ENCODE measurements at regions not wholly inside any gene's neighbourhood (a gene's known extent, or its start where the extent isn't known, plus 50 kb on each side); places are given as distances from the start of the nearest gene placed in this dataset.

- Histone ChIP-seq H3K4me1 (no peaks in the 10 kb centered on the region), H3K27ac (no peak overlapping the region), H3K27me3 (no peaks in the 10 kb centered on the region), H3K9me3 (no peaks in the 10 kb centered on the region), H3K36me3 (no peaks in the 10 kb centered on the region), H3K4me3 (no peak overlapping the region)
- no peak for DNase-seq
- TF ChIP-seq CTCF (IDR thresholded peaks at IDR 0.05): no peak
- no peak for TF ChIP-seq EP300 (IDR thresholded peaks at IDR 0.05)
- intact Hi-C loops (cut with DNase I; ENCODE audit: low total_unique reads): no loop called here
Measured at GRCh38 chr11:41895081-41895480, 435.6 kb upstream of the LRRC4C start.

DNA sequence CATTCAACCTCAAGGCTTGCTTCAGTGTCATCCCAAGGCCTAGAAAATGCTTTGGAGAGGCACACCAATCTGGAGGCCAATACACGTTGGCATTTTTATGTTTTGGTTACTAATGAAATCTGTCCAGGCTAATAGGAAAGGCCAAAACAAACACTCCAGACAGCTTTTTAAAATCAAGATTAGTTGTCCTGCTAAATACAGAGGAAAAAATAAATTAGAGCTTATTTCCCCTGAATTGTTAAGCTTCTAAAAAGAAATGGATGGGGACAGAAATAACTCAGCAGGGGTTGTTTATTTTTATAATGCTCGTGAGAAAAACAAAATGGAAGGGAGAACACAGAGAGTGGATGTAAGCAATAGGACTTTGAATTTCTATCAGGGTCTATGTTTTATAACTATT, 438.5 kb upstream of the LRRC4C start:
- WGBS, 5 donors: 40 to 53% (median 48%) methylated on average over 2 of the region's 2 CpGs
- Histone ChIP-seq H3K27me3 (no peaks in the 10 kb centered on the region), H3K4me3 (no peak overlapping the region), H3K4me1 (no peaks in the 10 kb centered on the region), H3K9me3 (no peaks in the 10 kb centered on the region), H3K36me3 (no peaks in the 10 kb centered on the region), H3K27ac (no peak overlapping the region)
- no peak for DNase-seq
- intact Hi-C loops (cut with DNase I; ENCODE audit: low total_unique reads): no loop called here
- TF ChIP-seq CTCF (IDR thresholded peaks at IDR 0.05): no peak

GRCh38 chr11:41917900-41918299, 458.4 kb upstream of the LRRC4C start:
- 77 to 84% (median 80%) methylated on average over 1 to 5 of the region's 5 CpGs for WGBS, 5 donors
- H3K27me3 ChIP-seq: no peaks in the 10 kb centered on the region
- no peak overlapping the region for H3K4me3 ChIP-seq
- DNase-seq: no peak
- peaks cover 0 to 16% (median 7%) of the 10 kb centered on the region in 4 donors for H3K9me3 ChIP-seq
- no peaks in the 10 kb centered on the region for H3K4me1 ChIP-seq
- no peaks in the 10 kb centered on the region for H3K36me3 ChIP-seq
- intact Hi-C loops (cut with DNase I; ENCODE audit: low total_unique reads): no loop called here
- TF ChIP-seq CTCF (IDR thresholded peaks at IDR 0.05) (no peak), EP300 (IDR thresholded peaks at IDR 0.05) (no peak), POLR2A (IDR thresholded peaks at IDR 0.05) (no peak), POLR2AphosphoS5 (IDR thresholded peaks at IDR 0.05) (no peak)
- no peak overlapping the region for H3K27ac ChIP-seq

DNA sequence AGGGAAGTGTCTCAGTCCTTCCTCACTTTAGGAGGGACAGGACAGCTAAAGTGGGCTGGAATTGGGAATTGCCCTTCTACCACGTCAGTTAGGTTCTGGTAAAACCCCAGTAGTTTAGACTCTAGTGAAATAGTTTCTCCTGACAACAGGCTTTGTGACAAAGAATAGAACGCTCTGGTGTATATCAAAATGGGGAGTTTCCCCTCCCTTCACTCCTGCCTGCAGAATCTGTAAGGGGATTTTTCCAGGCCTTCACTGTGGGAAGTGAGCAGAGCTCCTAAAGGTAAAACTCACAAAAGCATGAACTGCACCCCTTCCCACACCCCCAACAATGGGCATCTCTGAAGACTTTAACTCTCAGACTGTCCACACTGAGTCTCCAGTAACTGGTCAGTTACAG, 460.9 kb upstream of the LRRC4C start:
- TF ChIP-seq EP300 (IDR thresholded peaks at IDR 0.05) (no peak), POLR2AphosphoS5 (IDR thresholded peaks at IDR 0.05) (no peak)
- H3K4me1 ChIP-seq: no peaks in the 10 kb centered on the region
- H3K4me3 ChIP-seq: no peak overlapping the region
- 39 to 63% (median 49%) methylated on average over 2 of the region's 2 CpGs for WGBS, 5 donors
- peaks cover 0 to 11% (median 5%) of the 10 kb centered on the region in 4 donors for H3K9me3 ChIP-seq
- H3K27me3 ChIP-seq: no peaks in the 10 kb centered on the region
- DNase-seq: no peak
- H3K27ac ChIP-seq: no peak overlapping the region
- no peaks in the 10 kb centered on the region for H3K36me3 ChIP-seq
- intact Hi-C loops (cut with DNase I; ENCODE audit: low total_unique reads): no loop called here

- intact Hi-C loops (cut with DNase I; ENCODE audit: low total_unique reads): no loop called here
- TF ChIP-seq CTCF (IDR thresholded peaks at IDR 0.05) (no peak), POLR2A (IDR thresholded peaks at IDR 0.05) (no peak)
- WGBS, 5 donors: 70 to 80% (median 76%) methylated on average over 2 of the region's 2 CpGs
- Histone ChIP-seq H3K4me3 (no peak overlapping the region), H3K27ac (no peak overlapping the region), H3K27me3 (no peaks in the 10 kb centered on the region), H3K4me1 (no peaks in the 10 kb centered on the region), H3K36me3 (no peaks in the 10 kb centered on the region), H3K9me3 (peaks cover 0 to 11% (median 0%) of the 10 kb centered on the region in 4 donors)
- DNase-seq: no peak
Measured at GRCh38 chr11:41921746-41922390, 462.4 kb upstream of the LRRC4C start.

All from stomach (tissue), 8 donors.